H7 (cell line): ENCODE measurements at regions not wholly inside any gene's neighbourhood (a gene's known extent, or its start where the extent isn't known, plus 50 kb on each side); places are given as distances from the start of the nearest gene placed in this dataset.
"Not testable (repeated sequence)": the region's sequence is repeated elsewhere in the genome, so short reads cannot be mapped to it uniquely, and the experiment has no call there.

Experiments used
- DNase-seq: peaks from one replicate; pipeline ENCODE4 v3.0.0; 2012
- H3K27me3 ChIP-seq: 2 replicates; pipeline ENCODE4 v1.6.0; 2011; ENCODE audit warnings: mild to moderate bottlenecking, low read length; ENCODE audit not compliant: control insufficient read depth, insufficient read depth
- H3K36me3 ChIP-seq: replicated peaks from 2 replicates; pipeline ENCODE4 v1.5.1; 2011; ENCODE audit warnings: low read length; ENCODE audit not compliant: control insufficient read depth, insufficient read depth
- H3K4me3 ChIP-seq: 2 replicates; pipeline ENCODE4 v1.5.1; 2011; ENCODE audit warnings: low read depth, mild to moderate bottlenecking, control low read depth, low read length, moderate library complexity; ENCODE audit not compliant: insufficient read depth

- H3K36me3 ChIP-seq = no peaks in the 10 kb centered on the region
- H3K27me3 ChIP-seq = no peaks in the 10 kb centered on the region
- no peak for DNase-seq
- H3K4me3 ChIP-seq = no peak overlapping the region
These were observed 98.6 kb downstream of the HFE start for GRCh38 chr6:26185802-26186201.

DNA sequence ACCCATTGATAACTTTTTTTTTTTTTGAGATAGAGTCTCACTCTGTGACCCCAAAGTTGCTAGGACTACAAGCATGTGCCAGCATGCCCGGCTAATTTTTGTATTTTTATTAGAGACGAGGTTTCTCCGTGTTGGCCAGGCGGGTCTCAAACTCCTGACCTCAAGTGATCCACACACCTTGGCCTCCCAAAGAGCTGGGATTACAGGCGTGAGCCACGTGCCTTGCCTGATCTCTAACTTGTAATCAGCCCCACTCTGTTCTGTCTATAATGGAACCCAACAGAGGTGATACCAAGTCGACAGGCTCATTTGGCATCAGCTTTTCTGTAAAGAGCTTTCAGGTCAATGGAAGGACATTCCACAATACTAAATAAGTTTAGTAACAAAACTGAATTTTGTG lies 99.4 kb downstream of the HFE start:
- no peak for DNase-seq
- Histone ChIP-seq H3K27me3 (no peaks in the 10 kb centered on the region), H3K36me3 (no peaks in the 10 kb centered on the region), H3K4me3 (no peak overlapping the region)

- H3K4me3 ChIP-seq = no peak overlapping the region
These were observed 100.1 kb downstream of the HFE start for GRCh38 chr6:26187292-26187691.

GRCh38 chr6:26187981-26188635 lies 100.9 kb downstream of the HFE start:
- Histone ChIP-seq H3K4me3 (peak overlapping the region; percentile 78), H3K36me3 (no peaks in the 10 kb centered on the region), H3K27me3 (no peaks in the 10 kb centered on the region)
- DNase-seq = peak; percentile 34

More at GRCh38 chr6:26187292-26187691, 100.1 kb downstream of the HFE start:
- DNase-seq = no peak
- Histone ChIP-seq H3K27me3 (no peaks in the 10 kb centered on the region), H3K36me3 (no peaks in the 10 kb centered on the region)

DNA sequence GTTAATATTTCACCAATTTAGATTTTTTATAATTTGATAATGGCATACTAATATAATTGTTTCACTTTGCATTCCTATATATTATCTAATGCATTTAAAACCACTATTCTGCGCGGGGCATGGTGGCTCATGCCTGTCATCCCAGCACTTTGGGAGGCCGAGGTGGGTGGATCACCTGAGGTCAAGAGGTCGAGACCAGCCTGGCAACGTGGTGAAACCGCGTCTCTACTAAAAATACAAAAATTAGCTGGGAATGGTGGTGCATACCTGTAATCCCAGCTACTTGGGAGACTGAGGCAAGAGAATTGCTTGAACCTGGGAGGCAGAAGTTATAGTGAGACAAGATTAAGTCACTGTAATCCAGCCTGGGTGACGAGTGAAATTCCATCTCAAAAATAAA lies 104.3 kb downstream of the HFE start:
- not testable (repeated sequence) for H3K4me3 ChIP-seq, DNase-seq, H3K36me3 ChIP-seq, H3K27me3 ChIP-seq

GRCh38 chr6:26193467-26194328 lies 106.5 kb downstream of the HFE start:
- DNase-seq = no peak

GRCh38 chr6:26194329-26194701 lies 107.1 kb downstream of the HFE start:
- no peak for DNase-seq
- Histone ChIP-seq H3K27me3 (no peaks in the 10 kb centered on the region), H3K4me3 (no peak overlapping the region), H3K36me3 (no peaks in the 10 kb centered on the region)

More at GRCh38 chr6:26193467-26194328, 106.5 kb downstream of the HFE start:
- no peak overlapping the region for H3K4me3 ChIP-seq
- no peaks in the 10 kb centered on the region for H3K27me3 ChIP-seq
- no peaks in the 10 kb centered on the region for H3K36me3 ChIP-seq

DNA sequence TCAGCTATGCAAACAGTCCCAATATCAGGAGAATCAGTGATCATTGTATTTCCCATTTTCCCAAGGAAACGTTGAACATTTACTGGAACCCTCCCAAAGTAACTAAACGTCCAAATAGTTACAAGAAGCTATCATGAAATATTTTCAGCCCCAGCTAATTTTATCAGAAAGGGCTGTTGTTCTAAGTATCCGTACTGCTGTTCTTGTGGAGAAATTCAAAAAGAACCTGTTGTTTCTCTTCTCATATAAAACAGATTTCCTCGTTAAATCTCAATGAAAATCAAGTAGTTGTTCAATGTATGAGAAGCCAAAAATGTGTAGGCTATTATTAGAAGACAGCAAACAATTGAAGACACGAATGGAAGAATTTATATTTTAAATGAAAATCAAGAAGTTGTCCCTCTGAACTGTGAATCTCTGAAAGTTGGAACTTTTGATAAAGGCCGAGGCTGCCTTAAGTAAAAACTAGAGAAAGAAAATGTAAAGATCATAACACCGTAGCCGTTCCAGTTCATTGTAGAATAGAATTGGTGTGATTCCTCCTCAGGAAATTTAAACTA lies 107.7 kb downstream of the HFE start:
- H3K27me3 ChIP-seq = no peaks in the 10 kb centered on the region
- DNase-seq = no peak
- no peaks in the 10 kb centered on the region for H3K36me3 ChIP-seq
- H3K4me3 ChIP-seq = peak overlapping the region; percentile 79

GRCh38 chr6:26195376-26195923 lies 108.2 kb downstream of the HFE start:
- Histone ChIP-seq H3K4me3 (peak overlapping the region; percentile 79), H3K36me3 (no peaks in the 10 kb centered on the region), H3K27me3 (no peaks in the 10 kb centered on the region)
- DNase-seq = no peak

DNA sequence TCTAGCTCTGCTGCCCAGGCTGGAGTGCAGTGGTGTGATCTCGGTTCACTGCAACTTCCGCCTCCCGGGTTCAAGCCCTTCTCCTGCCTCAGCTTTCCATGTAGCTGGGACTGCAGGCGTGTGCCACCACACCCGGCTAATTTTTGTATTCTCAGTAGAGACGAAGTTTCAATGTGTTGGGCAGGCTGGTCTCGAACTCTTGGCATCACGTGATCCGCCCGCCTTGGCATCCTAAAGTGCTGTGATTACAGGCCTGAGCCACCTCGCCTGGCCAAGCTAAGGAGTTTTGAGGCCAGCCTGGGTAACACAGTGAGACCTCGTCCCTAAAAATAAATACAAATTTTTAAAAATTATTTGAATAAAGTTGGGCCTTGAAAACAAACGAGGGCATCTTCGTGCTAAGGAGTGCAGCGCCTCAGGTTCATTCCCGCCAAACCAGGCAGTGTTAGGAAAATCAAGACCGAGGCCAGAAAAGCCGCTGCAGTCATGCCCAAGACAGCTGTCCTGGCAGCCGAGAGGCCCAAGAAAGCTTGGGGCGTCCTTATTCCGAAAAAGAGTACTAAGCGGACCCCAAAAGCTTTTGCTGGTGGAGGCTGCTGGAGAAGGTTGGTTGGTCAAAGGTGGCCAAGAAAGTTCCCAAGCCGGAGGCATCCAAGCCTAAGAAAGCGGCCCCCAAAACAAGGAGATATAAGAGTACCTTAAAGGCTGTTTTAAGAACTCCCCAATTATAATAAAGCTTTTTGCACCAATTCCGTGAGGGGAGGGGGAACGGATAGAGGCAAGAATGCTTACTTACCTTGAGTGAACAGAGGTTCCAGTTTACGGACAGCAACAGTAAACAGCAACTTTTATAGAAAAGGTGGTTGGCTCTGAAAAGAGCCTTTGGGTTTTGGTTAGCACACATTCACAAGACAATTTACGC lies 109.0 kb downstream of the HFE start:
- H3K4me3 ChIP-seq = peak overlapping the region; percentile 79
- H3K27me3 ChIP-seq = no peaks in the 10 kb centered on the region
- no peak for DNase-seq
- no peaks in the 10 kb centered on the region for H3K36me3 ChIP-seq

GRCh38 chr6:26196846-26197635 lies 109.8 kb downstream of the HFE start:
- Histone ChIP-seq H3K27me3 (no peaks in the 10 kb centered on the region), H3K36me3 (no peaks in the 10 kb centered on the region), H3K4me3 (peak overlapping the region; percentile 79)
- DNase-seq = peak; percentile 86

GRCh38 chr6:26197636-26197932 lies 110.4 kb downstream of the HFE start:
- Histone ChIP-seq H3K36me3 (no peaks in the 10 kb centered on the region), H3K4me3 (peak overlapping the region; percentile 79), H3K27me3 (no peaks in the 10 kb centered on the region)
- DNase-seq = no peak

- H3K36me3 ChIP-seq = no peaks in the 10 kb centered on the region
- DNase-seq = no peak
- peak overlapping the region; percentile 79 for H3K4me3 ChIP-seq
- H3K27me3 ChIP-seq = no peaks in the 10 kb centered on the region
These were observed 110.9 kb downstream of the HFE start for GRCh38 chr6:26197933-26198721.
